DND-41 (cell line): ENCODE measurements at regions not wholly inside any gene's neighbourhood (a gene's known extent, or its start where the extent isn't known, plus 50 kb on each side); places are given as distances from the start of the nearest gene placed in this dataset.

Experiments used
- CTCF ChIP-seq: IDR thresholded peaks from 2 replicates; pipeline ENCODE4 v1.5.1; 2012; ENCODE audit warnings: borderline replicate concordance, low read length, moderate library complexity, mild to moderate bottlenecking; ENCODE audit not compliant: poor library complexity, severe bottlenecking; ENCODE audit errors: extremely low read depth
- EZH2 ChIP-seq: IDR thresholded peaks from 3 replicates; pipeline ENCODE4 v1.6.1; 2012; ENCODE audit warnings: borderline replicate concordance, low read depth, mild to moderate bottlenecking, moderate library complexity, low read length, inconsistent platforms; ENCODE audit not compliant: severe bottlenecking

GRCh38 chr10:6738112-6738768 lies 158.2 kb upstream of the PRKCQ start:
- TF ChIP-seq CTCF (no peak), EZH2 (no peak)
